ENCODE measurements at regions not wholly inside any gene's neighbourhood (a gene's known extent, or its start where the extent isn't known, plus 50 kb on each side); places are given as distances from the start of the nearest gene placed in this dataset.

DNA sequence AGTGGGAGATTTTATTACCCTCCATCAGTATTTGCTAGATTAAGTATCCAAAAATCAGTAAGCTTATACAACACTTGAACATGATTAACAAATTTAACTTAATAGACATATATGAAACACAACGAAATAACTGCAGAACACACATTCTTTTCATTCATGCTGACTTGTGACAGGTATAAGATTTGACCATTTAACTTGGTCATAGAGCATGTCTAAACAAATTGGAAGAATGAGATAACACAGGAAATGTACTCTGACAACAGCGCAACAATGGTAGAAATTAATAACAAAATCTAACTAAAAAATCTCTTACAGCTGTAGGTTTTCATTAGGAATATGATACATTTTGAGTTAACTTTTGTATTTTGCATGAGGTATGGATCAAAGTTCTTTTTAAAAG lies 62.4 kb upstream of the TTLL7 start:
- TF ChIP-seq, protein P1, sequence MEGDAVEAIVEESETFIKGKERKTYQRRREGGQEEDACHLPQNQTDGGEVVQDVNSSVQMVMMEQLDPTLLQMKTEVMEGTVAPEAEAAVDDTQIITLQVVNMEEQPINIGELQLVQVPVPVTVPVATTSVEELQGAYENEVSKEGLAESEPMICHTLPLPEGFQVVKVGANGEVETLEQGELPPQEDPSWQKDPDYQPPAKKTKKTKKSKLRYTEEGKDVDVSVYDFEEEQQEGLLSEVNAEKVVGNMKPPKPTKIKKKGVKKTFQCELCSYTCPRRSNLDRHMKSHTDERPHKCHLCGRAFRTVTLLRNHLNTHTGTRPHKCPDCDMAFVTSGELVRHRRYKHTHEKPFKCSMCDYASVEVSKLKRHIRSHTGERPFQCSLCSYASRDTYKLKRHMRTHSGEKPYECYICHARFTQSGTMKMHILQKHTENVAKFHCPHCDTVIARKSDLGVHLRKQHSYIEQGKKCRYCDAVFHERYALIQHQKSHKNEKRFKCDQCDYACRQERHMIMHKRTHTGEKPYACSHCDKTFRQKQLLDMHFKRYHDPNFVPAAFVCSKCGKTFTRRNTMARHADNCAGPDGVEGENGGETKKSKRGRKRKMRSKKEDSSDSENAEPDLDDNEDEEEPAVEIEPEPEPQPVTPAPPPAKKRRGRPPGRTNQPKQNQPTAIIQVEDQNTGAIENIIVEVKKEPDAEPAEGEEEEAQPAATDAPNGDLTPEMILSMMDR (IDR thresholded peaks at IDR 0.05): no peak
- TF ChIP-seq POLR2A (IDR thresholded peaks at IDR 0.05): no peak
